ENCODE measurements at regions not wholly inside any gene's neighbourhood (a gene's known extent, or its start where the extent isn't known, plus 50 kb on each side); places are given as distances from the start of the nearest gene placed in this dataset.

DNA sequence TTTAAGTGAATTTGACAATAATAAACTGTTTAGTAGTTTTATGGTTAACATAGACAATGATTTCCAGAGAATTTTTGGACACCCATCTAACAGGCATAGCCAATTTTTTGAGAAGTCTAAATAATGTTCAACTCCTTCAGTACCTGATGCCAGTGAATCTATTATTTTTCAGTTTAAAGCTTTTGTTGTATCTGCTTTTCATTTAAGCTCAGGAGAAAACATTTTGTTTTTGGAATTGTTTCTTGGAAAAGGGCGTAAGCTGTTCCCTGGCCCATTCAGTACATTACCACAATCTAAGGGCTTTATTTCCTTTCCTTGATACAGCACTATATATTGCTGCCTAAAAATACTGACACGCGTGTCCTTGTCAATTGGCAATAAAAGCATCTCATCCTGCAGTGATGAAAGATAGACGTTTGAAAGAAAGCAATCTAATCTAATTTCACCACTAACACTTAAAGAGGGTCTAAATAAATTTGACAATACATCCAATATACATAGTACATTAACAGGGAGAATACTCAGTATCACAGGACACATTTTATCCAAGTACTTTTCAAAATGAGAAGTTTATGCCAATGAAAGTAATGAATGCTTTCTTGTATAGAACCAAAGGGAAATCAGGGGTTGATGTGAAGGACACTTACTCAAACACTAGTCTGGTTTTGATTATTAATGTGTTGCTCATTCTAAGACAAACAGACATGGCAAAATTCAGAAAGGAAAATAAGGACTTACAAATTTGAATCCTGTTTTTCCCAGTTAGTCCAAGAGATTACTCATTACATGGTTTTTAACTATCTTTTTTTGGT, 104.2 kb upstream of the LGR5 start:
- TF ChIP-seq, protein P1, sequence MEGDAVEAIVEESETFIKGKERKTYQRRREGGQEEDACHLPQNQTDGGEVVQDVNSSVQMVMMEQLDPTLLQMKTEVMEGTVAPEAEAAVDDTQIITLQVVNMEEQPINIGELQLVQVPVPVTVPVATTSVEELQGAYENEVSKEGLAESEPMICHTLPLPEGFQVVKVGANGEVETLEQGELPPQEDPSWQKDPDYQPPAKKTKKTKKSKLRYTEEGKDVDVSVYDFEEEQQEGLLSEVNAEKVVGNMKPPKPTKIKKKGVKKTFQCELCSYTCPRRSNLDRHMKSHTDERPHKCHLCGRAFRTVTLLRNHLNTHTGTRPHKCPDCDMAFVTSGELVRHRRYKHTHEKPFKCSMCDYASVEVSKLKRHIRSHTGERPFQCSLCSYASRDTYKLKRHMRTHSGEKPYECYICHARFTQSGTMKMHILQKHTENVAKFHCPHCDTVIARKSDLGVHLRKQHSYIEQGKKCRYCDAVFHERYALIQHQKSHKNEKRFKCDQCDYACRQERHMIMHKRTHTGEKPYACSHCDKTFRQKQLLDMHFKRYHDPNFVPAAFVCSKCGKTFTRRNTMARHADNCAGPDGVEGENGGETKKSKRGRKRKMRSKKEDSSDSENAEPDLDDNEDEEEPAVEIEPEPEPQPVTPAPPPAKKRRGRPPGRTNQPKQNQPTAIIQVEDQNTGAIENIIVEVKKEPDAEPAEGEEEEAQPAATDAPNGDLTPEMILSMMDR (IDR thresholded peaks at IDR 0.05), result no peak
- TF ChIP-seq POLR2A (IDR thresholded peaks at IDR 0.05) (no peak), EP300 (IDR thresholded peaks at IDR 0.05) (no peak)
